ENCODE measurements at regions not wholly inside any gene's neighbourhood (a gene's known extent, or its start where the extent isn't known, plus 50 kb on each side); places are given as distances from the start of the nearest gene placed in this dataset.

GRCh38 chr2:175403599-175404221 is 222.2 kb upstream of the ATP5MC3 start:
- no peak for TF ChIP-seq ZFX (IDR thresholded peaks at IDR 0.05)
- TF ChIP-seq, protein P1, sequence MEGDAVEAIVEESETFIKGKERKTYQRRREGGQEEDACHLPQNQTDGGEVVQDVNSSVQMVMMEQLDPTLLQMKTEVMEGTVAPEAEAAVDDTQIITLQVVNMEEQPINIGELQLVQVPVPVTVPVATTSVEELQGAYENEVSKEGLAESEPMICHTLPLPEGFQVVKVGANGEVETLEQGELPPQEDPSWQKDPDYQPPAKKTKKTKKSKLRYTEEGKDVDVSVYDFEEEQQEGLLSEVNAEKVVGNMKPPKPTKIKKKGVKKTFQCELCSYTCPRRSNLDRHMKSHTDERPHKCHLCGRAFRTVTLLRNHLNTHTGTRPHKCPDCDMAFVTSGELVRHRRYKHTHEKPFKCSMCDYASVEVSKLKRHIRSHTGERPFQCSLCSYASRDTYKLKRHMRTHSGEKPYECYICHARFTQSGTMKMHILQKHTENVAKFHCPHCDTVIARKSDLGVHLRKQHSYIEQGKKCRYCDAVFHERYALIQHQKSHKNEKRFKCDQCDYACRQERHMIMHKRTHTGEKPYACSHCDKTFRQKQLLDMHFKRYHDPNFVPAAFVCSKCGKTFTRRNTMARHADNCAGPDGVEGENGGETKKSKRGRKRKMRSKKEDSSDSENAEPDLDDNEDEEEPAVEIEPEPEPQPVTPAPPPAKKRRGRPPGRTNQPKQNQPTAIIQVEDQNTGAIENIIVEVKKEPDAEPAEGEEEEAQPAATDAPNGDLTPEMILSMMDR (conservative IDR thresholded peaks at IDR 0.05), result no peak
- H3K27ac ChIP-seq, result no peak overlapping the region

GRCh38 chr2:175402571-175402970 is 221.1 kb upstream of the ATP5MC3 start:
- H3K27ac ChIP-seq, result no peak overlapping the region
- TF ChIP-seq, protein P1 (conservative IDR thresholded peaks at IDR 0.05), result no peak
- no peak for TF ChIP-seq ZFX (IDR thresholded peaks at IDR 0.05)

DNA sequence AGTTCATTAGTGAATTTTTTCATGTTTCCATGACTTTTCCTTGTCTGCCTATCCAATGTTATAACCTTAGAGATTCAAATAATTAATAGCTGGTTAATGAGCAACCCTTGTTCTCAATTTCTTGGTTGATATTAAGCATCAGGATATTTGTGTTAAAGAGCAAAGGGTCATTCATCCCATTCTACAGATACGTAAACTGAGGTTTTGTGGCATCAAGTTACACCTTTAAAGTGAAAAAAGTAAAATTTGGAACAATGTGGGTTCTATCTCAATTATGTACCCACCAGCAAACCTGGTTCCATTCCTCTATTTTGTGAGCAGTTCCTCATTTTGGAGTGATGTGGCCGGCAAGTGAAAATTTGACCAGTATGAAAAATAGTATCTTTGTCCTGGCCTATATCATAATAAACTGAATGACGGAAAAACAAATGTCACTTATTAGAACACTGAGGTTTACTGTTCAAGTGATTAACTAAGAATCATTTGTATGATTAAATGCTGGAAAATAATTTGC is 220.5 kb upstream of the ATP5MC3 start:
- H3K27ac ChIP-seq, result no peak overlapping the region
- TF ChIP-seq, protein P1 (conservative IDR thresholded peaks at IDR 0.05), result no peak
- no peak for TF ChIP-seq ZFX (IDR thresholded peaks at IDR 0.05)

DNA sequence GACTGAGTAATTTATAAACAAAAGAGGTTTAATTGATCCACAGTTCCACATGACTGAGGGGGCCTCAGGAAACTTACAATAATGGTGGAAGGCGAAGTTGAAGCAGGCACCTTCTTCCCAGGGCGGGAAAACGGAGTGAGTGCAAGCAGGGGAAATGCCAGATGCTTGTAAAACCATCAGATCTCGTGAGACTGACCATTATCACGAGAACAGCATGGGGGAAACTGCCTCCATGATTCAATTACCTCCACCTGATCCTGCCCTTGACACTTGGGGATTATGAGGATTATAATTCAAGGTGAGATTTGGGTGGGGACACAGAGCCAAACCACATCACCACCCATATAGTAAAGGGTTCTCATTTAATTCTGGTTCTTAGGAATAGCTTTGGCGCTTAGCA is 219.5 kb upstream of the ATP5MC3 start:
- no peak overlapping the region for H3K27ac ChIP-seq
- no peak for TF ChIP-seq ZFX (IDR thresholded peaks at IDR 0.05)
- TF ChIP-seq, protein P1 (conservative IDR thresholded peaks at IDR 0.05), result no peak

DNA sequence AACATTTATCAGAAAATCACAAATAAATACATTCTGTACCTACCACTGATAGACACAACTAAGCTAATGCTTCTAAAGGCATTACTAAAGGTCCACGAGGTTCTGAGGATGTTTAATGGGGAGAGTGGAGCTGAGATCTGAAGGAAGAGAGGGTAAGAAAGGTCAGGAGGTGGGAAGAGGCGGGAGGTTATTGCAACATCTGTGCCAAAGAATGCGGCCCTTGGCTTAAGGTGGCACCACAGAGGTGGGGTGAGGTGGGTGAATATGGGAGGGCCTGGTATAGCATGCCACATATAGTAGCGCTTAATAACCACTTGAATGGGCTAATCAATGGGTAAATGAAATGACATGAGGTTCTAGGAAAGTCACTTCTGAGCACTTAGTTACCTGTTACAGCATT is 217.8 kb upstream of the ATP5MC3 start:
- H3K27ac ChIP-seq, result no peak overlapping the region
- no peak for TF ChIP-seq ZFX (IDR thresholded peaks at IDR 0.05)
- TF ChIP-seq, protein P1 (conservative IDR thresholded peaks at IDR 0.05), result no peak

DNA sequence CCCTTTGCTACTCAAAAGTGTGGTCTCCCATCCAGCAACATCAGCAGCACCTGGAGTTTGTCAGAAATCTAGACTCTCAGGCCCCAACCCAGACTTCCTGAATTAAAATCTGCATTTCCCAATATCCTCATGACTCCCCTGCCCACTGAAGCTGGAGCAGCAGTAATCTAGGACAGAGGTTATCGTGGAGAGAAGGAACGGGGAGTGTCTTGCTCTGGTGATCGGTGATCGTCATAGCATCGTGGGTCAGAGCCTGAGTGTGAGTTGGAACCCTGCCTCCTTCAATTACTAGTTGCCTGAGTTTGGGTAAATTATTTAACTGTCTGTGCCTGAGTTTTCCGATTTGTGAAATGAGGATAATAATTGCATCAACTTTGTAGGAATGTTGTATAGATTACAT is 217.3 kb upstream of the ATP5MC3 start:
- H3K27ac ChIP-seq, result no peak overlapping the region
- TF ChIP-seq, protein P1 (conservative IDR thresholded peaks at IDR 0.05), result no peak
- TF ChIP-seq ZFX (IDR thresholded peaks at IDR 0.05), result no peak

GRCh38 chr2:175396696-175397095 is 215.2 kb upstream of the ATP5MC3 start:
- H3K27ac ChIP-seq, result no peak overlapping the region
- TF ChIP-seq ZFX (IDR thresholded peaks at IDR 0.05), result no peak
- TF ChIP-seq, protein P1 (conservative IDR thresholded peaks at IDR 0.05), result no peak

All from C4-2B (cell line).